Fibroblast of the aortic adventitia (primary cell): ENCODE measurements at regions not wholly inside any gene's neighbourhood (a gene's known extent, or its start where the extent isn't known, plus 50 kb on each side); places are given as distances from the start of the nearest gene placed in this dataset.

Experiments
- DNase-seq: peaks from one replicate; pipeline ENCODE4 v3.0.0-alpha.2; 2010; ENCODE audit warnings: low read depth
- H3K4me3 ChIP-seq: 2 replicates; pipeline ENCODE4 v1.5.1; 2011; ENCODE audit warnings: low read depth, mild to moderate bottlenecking, control low read depth, low read length, moderate library complexity
- TF ChIP-seq, protein P1 (sequence below): IDR thresholded peaks from 2 replicates; pipeline ENCODE4 v1.5.1; 2011; ENCODE audit warnings: mild to moderate bottlenecking, low read length, control low read depth, inconsistent platforms; ENCODE audit not compliant: insufficient read depth

DNA sequence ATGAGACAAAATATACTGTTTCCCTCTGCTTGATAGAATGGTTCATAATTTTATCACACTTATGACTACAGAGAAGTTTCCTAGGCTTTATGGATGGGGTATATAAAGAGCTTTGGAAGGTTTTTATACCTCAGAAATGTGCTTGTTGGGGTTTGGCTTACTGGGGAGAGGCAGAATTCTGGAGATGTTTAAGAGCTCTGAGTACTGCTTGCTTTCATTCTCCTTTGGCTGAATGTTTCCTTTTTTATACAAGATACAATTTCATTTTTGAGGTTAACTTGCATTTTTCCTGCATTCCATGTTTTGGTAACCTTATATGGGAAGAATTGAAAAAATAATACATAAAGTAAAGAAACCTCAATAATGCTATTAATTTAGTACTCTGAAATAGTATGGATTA, 157.7 kb upstream of the COL11A1 start:
- peak; percentile 7 for DNase-seq
- TF ChIP-seq, protein P1, sequence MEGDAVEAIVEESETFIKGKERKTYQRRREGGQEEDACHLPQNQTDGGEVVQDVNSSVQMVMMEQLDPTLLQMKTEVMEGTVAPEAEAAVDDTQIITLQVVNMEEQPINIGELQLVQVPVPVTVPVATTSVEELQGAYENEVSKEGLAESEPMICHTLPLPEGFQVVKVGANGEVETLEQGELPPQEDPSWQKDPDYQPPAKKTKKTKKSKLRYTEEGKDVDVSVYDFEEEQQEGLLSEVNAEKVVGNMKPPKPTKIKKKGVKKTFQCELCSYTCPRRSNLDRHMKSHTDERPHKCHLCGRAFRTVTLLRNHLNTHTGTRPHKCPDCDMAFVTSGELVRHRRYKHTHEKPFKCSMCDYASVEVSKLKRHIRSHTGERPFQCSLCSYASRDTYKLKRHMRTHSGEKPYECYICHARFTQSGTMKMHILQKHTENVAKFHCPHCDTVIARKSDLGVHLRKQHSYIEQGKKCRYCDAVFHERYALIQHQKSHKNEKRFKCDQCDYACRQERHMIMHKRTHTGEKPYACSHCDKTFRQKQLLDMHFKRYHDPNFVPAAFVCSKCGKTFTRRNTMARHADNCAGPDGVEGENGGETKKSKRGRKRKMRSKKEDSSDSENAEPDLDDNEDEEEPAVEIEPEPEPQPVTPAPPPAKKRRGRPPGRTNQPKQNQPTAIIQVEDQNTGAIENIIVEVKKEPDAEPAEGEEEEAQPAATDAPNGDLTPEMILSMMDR = no peak
- no peak overlapping the region for H3K4me3 ChIP-seq

DNA sequence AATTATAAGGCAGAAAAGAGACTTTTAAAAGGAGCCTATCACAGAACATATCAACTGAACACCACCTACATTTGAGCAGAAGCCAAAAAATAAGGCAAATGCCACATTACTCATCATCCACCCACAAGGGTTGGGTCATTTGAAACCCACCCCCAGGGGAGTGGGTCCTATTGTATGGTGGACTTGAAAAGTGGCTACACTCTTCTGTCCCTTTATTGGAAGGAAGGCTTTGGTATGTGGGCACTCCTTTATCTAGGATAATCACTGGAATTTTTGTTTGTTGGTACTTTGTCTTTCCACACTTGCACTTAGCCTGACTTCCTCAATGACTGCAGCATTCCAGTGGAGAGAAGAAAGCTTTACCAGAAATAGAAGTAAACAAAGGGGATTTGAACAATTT, 157.2 kb upstream of the COL11A1 start:
- TF ChIP-seq, protein P1 = no peak
- no peak for DNase-seq

DNA sequence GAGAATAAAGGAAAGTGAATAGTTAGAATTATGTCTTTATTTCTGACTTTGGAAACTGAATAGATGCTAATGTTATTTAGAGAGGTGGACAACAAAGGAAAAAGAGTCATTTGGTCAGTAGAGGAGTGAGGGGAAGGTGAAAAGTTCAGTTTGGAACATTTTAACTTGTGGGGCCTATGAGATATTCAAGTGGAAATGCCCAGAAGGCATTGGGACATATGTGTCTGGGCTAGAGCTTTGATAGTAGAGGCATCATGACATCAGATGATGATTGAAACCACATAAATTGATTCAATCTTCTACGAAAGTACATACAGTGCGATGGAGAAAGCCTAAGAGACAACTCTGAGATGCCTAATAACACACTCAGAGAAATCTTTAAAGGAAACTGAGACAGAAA, 151.7 kb upstream of the COL11A1 start:
- TF ChIP-seq, protein P1 = no peak
- no peak for DNase-seq
- H3K4me3 ChIP-seq = no peak overlapping the region

More for the DNA sequence above, 157.2 kb upstream of the COL11A1 start:
- H3K4me3 ChIP-seq = no peak overlapping the region

DNA sequence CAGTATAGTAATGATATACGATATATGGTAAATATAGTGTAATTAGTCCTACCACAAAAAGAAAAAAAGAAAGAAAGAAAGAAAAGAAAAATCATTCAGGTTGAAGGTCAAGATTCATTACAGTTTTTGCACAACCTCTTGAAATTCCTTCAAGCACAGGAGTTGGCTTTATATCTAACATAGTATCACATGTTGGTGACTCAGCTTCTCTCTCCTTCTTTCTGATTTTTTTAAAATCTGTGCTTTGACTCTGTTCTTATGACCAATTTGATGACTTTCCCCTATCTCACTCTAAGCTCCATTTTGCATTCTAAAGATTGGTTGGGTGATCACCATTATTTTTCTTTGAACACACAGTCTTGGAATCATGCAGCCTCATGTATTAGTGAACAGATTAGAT, 148.2 kb upstream of the COL11A1 start:
- no peak overlapping the region for H3K4me3 ChIP-seq
- DNase-seq = peak; percentile 25
- TF ChIP-seq, protein P1 = no peak

DNA sequence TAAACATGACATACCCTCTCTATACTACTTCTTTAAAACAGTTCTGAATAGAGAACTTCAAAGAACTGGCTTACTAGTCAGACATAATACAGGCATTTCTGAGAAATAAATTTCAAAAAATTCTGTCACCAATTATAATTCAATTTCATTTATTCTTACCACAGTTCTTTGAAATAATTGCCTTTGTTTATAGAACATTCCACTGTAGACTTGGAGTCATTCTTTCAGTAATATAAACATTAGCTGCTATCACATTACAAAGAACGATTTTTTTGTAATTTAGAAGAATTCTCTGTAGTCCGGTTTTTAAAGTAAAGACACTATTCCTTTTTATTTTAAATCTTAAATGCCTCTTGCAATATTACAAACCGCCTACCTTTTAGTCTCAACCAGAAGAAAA, 146.4 kb upstream of the COL11A1 start:
- H3K4me3 ChIP-seq = no peak overlapping the region
- TF ChIP-seq, protein P1 = no peak
- no peak for DNase-seq

DNA sequence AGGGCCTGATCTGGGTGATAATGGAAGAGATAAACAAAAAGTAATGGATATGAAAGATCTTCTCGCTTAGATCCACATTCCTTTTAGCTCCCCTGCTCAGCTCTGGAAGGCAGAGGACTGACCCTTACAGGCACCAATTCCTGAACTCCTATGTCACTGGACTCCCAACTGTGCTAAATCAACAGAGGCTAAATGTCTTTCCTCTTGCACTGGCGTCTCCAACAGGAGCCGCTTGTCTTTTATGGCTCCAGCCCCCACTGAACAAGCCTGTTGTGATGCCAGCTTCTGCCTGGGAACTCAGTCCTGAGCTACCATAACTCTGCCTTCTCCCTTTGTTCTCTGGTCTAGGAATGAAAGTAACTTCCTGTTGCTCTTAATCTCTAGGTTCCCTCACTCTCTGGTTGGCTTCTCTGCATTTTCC, 142.1 kb upstream of the COL11A1 start:
- H3K4me3 ChIP-seq = no peak overlapping the region
- TF ChIP-seq, protein P1 = no peak
- no peak for DNase-seq

DNA sequence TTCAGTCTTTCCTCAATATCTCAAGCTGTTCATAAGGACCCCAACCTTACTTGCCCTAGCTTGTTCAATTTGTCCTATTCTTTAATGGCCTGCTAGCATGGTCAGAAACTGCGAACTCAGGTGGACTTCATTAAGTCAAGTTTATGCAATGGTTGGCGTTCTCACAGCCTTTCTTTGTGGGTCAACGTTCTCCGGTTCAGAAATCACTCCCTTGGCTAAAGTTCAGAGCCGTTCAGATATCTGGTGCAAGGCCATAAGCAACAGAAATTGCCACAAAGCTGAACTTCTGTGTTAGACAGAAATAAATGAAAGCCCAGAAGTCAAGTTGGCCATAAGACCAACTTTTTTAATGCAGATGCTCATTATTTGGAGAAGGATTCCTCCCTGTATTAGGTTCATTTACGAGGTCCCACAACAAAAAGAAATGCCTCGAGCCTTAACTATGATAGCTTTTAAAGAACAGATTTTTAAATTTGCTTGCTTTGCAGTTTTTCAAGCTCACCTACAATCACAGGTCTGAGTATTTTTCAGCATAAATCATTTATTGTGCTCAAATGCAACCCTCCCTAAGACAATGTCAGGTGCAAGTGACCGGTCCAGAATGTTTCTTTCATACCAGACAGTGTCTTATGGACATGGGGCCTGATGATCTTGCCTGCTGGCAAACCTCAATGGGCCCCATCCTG, 140.2 kb upstream of the COL11A1 start:
- no peak overlapping the region for H3K4me3 ChIP-seq
- no peak for DNase-seq
- TF ChIP-seq, protein P1 = no peak
